Epithelial cell of esophagus (primary cell): ENCODE measurements at regions not wholly inside any gene's neighbourhood (a gene's known extent, or its start where the extent isn't known, plus 50 kb on each side); places are given as distances from the start of the nearest gene placed in this dataset.

Experiments
- DNase-seq: peaks from one replicate; pipeline ENCODE4 v3.0.0; 2010; ENCODE audit warnings: low read depth
- H3K4me3 ChIP-seq: 2 replicates; pipeline ENCODE4 v1.5.1; 2011; ENCODE audit warnings: mild to moderate bottlenecking, low read length, control low read depth
- CTCF ChIP-seq: IDR thresholded peaks from 2 replicates; pipeline ENCODE4 v1.5.1; 2011; ENCODE audit warnings: low read depth, mild to moderate bottlenecking, low read length, control low read depth, inconsistent platforms; ENCODE audit not compliant: insufficient read depth; ENCODE audit errors: missing control alignments

GRCh38 chr10:9766762-9767161 is 1250.9 kb upstream of the CELF2 start:
- no peak overlapping the region for H3K4me3 ChIP-seq
- no peak for TF ChIP-seq CTCF
- no peak for DNase-seq

GRCh38 chr10:9781666-9782065 is 1236.0 kb upstream of the CELF2 start:
- H3K4me3 ChIP-seq, result no peak overlapping the region
- no peak for TF ChIP-seq CTCF
- DNase-seq, result no peak

GRCh38 chr10:9786101-9786500 is 1231.6 kb upstream of the CELF2 start:
- H3K4me3 ChIP-seq, result no peak overlapping the region
- TF ChIP-seq CTCF, result no peak
- DNase-seq, result peak; percentile 54

- no peak for TF ChIP-seq CTCF
- DNase-seq, result peak; percentile 62
- no peak overlapping the region for H3K4me3 ChIP-seq
These were observed 1231.1 kb upstream of the CELF2 start for GRCh38 chr10:9786576-9786975.

- H3K4me3 ChIP-seq, result no peak overlapping the region
- TF ChIP-seq CTCF, result no peak
- no peak for DNase-seq
These were observed 1227.7 kb upstream of the CELF2 start for GRCh38 chr10:9789996-9790395.

GRCh38 chr10:9792181-9792580 is 1225.5 kb upstream of the CELF2 start:
- DNase-seq, result peak; percentile 38
- no peak overlapping the region for H3K4me3 ChIP-seq
- TF ChIP-seq CTCF, result no peak

GRCh38 chr10:9796564-9796963 is 1221.1 kb upstream of the CELF2 start:
- no peak for TF ChIP-seq CTCF
- no peak for DNase-seq
- no peak overlapping the region for H3K4me3 ChIP-seq
